HG02981 (cell line): ENCODE measurements at regions not wholly inside any gene's neighbourhood (a gene's known extent, or its start where the extent isn't known, plus 50 kb on each side); places are given as distances from the start of the nearest gene placed in this dataset.

Experiments used
- ATAC-seq: cut with Tn5 transposase; IDR thresholded peaks from one replicate; pipeline ENCODE4 v1.9.1; 2021; ENCODE audit warnings: mild to moderate bottlenecking, moderate library complexity; ENCODE audit not compliant: unreplicated experiment

DNA sequence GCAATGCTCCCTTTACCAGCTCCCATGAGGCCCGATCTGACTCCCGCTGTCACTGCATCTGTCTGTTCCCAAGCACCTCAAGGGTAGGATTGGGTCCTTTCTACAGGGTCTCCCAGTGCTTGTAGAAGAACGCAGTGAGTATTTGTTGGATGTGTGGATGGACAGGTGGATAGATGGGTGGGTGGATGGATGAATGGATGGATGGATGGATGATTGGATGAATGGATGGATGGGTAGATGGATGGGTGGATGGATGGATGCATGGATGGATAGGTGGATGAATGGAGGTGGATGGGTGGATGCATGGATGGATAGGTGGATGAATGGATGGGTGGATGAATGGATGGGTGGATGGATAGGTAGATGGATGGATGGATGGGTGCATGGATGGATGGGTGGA lies 91.6 kb downstream of the HS1BP3 start:
- ATAC-seq, result no peak

DNA sequence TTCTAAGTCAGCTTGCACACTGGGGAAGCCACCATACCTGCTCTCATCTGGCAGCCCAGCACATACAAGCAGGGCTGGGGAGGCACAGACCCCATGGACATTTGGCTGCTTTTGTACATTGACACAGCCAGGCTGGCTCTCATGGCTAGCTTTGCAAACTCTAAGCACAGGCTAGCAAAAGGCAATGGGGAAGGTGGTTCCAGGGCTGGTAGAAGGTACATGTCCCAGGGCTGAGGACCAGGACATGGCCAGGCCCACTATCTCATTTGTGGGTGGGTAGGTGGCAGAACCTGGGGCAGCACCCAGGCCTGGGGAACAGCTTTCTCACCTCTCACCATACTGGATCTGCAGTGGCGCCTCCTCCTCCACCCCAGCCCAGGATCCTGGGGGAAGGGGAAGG lies 90.9 kb downstream of the HS1BP3 start:
- ATAC-seq, result no peak

DNA sequence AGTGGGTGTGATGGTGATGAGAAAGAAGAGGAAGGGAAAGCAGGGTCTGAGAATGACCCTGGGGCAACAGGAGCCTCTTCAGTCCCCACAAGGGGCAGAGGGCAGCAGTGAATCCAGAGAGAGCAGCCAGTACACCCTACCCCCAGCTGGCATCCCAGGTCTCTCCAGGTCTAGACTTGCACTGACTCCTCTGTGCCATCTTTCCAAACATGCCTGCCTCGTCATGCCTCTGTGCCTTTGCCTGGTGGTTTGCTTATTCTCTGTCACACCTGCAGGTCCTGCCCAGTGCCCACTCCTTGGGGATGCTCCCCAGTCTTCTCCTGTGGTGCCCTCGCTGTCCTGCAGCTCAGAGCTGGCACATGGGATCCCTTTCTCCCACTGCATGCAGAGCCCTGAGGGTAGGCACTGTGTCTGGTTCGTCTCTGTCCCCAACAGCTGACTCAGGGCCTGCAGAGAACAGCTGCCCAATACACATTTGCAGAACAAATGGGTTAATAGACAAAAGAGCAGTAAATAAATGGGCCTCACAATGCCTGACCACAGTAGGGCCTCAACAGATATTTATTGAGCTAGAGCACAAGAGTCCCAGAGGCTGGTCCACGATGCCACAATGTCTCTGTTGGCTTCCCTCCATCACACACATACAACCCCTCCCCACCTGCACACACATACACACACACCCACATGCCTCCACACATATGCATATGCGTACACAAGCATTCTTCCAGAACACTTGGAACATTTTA lies 89.8 kb downstream of the HS1BP3 start:
- ATAC-seq, result no peak

- no peak for ATAC-seq
Observed at GRCh38 chr2:20561637-20562454, 89.1 kb downstream of the HS1BP3 start.

GRCh38 chr2:20562540-20563225 lies 88.2 kb downstream of the HS1BP3 start:
- ATAC-seq, result no peak

DNA sequence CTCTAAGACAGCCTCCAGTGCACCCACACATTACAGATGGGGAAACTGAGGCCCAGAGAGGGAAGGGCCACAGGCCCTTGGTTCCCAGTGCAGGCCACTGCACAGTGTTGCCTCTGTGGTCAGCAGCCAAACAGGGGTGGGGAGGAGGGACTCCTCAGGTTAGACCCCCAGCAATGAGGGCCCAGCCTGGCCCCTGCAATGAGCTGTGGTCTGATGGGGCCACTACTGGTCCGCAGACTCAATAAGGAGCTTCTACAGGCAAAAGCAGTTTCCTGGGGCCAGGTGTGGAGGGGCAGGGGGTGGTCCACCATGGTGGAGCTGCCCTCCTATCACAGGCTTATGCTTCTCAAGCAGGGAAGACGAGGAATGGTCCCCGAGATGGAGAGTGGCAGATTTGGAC lies 87.6 kb downstream of the HS1BP3 start:
- no peak for ATAC-seq

- no peak for ATAC-seq
Observed at GRCh38 chr2:20563833-20564232, 87.1 kb downstream of the HS1BP3 start.

- ATAC-seq, result no peak
Observed at GRCh38 chr2:20565101-20565622, 85.7 kb downstream of the HS1BP3 start.

GRCh38 chr2:20565623-20566236 lies 85.2 kb downstream of the HS1BP3 start:
- ATAC-seq, result no peak

GRCh38 chr2:20566331-20566730 lies 84.6 kb downstream of the HS1BP3 start:
- no peak for ATAC-seq

- no peak for ATAC-seq
Observed at GRCh38 chr2:20567159-20567925, 83.6 kb downstream of the HS1BP3 start.
